ENCODE measurements at regions not wholly inside any gene's neighbourhood (a gene's known extent, or its start where the extent isn't known, plus 50 kb on each side); places are given as distances from the start of the nearest gene placed in this dataset.

DNA sequence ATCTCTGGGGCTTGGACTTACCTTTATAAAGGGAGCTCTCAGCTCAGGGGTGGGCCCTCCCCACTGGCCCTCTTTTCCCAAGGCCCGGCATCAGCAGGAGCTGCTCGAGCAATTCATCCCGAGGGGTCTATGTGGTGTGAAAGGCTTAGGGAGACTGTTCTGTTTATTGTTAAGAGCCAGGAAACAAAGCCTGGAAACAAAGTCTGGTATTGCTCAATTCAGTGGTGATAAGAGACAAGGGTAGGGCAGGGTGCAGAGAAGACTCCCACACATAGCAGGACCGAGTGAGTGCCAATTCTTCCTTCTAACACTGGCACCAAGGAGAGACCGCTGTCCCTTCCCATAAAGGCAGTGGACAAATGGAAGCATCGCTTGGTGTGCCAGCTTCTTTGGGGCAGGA lies 750.7 kb downstream of the KCNJ18 start:
- TF ChIP-seq, protein P1, sequence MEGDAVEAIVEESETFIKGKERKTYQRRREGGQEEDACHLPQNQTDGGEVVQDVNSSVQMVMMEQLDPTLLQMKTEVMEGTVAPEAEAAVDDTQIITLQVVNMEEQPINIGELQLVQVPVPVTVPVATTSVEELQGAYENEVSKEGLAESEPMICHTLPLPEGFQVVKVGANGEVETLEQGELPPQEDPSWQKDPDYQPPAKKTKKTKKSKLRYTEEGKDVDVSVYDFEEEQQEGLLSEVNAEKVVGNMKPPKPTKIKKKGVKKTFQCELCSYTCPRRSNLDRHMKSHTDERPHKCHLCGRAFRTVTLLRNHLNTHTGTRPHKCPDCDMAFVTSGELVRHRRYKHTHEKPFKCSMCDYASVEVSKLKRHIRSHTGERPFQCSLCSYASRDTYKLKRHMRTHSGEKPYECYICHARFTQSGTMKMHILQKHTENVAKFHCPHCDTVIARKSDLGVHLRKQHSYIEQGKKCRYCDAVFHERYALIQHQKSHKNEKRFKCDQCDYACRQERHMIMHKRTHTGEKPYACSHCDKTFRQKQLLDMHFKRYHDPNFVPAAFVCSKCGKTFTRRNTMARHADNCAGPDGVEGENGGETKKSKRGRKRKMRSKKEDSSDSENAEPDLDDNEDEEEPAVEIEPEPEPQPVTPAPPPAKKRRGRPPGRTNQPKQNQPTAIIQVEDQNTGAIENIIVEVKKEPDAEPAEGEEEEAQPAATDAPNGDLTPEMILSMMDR (IDR thresholded peaks at IDR 0.05): no peak
- TF ChIP-seq POLR2A (IDR thresholded peaks at IDR 0.05): no peak
- H3K4me1 ChIP-seq: no peaks in the 10 kb centered on the region
- intact Hi-C loops (cut with DNase I): no loop called here
- peaks cover 0 to 21% (median 0%) of the 10 kb centered on the region in 3 donors for H3K9me3 ChIP-seq
- no peak overlapping the region for H3K4me3 ChIP-seq
- no peaks in the 10 kb centered on the region for H3K36me3 ChIP-seq
- no peak for DNase-seq
- H3K27me3 ChIP-seq: no peaks in the 10 kb centered on the region
- WGBS, 2 donors: 60 to 75% methylated on average over 1 to 3 of the region's 6 CpGs
- no peak overlapping the region for H3K27ac ChIP-seq

DNA sequence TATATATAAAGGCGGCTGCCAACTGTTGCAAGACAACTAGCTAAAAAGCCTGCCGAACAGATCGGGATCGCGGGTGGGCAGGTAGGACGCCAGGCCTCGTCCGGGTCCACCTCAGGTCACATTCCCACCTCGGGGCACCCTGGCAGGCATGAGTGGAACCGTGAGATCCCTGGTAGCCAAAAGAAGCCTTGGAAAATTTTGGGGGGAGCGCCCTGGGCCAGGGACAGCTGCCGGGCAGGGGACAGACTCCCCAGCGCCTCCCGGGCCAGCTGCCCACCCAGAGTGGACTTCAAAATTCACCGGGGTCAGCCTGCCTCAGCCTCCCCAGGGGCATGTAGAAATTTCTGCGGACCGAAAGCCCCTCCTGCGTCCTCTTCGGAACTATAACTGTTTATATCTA lies 760.9 kb downstream of the KCNJ18 start:
- no peak for DNase-seq
- TF ChIP-seq, protein P1 (IDR thresholded peaks at IDR 0.05): no peak
- TF ChIP-seq POLR2A (IDR thresholded peaks at IDR 0.05): no peak
- intact Hi-C loops (cut with DNase I): no loop called here

DNA sequence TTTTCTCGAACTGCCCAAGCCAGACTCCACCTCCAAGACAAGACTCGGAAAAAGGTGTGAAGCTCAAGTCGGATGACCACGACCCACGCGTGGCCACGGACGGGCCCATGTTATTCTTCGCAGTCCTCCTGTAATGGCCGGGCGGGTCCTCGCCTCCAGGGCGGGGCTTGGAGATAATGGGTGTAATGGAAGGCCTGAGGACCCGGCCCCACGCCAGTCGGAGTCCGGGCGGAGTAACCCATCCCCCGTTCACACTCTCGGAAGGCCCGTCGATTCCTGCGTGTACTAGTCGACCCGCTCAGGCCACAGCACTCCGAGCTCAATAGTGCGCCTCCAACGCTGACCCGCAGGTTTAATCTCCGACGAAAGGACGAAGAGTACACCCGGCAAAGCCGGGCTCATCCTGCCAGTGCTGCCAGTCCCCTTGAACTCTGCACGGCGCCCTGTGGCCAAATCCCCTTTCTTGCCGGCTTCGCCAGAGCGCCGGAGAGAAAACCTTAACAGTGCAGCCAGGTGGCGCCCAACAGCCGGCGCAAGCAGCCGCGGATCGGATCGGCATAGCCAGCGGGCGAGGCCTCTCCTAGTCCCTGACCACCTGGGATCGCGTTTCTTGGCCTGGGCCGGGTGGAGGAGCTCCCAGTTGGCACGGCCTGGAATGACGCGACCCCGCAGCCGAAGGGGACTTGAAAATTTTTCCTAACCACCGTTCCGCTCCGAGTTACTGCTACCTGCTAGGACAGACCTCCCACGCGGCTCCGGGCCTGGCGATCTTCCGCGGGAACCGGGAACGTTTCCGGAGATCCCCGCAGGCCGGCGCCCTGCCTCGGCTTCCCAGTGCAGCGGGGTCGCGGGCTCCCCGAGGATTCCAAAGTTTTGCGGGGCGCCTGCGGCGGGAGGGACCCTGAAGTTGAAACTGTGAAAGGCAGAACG lies 762.0 kb downstream of the KCNJ18 start:
- Histone ChIP-seq H3K4me3 (no peak overlapping the region), H3K36me3 (no peaks in the 10 kb centered on the region), H3K27ac (no peak overlapping the region), H3K9me3 (peaks cover 0 to 20% (median 8%) of the 10 kb centered on the region in 3 donors), H3K27me3 (no peaks in the 10 kb centered on the region), H3K4me1 (no peaks in the 10 kb centered on the region)
- no peak for TF ChIP-seq POLR2A (IDR thresholded peaks at IDR 0.05)
- TF ChIP-seq, protein P1 (IDR thresholded peaks at IDR 0.05): no peak
- DNase-seq: no peak
- intact Hi-C loops (cut with DNase I): no loop called here
- 80 to 86% methylated on average over 21 to 44 of the region's 82 CpGs for WGBS, 2 donors

More for the DNA sequence above, 760.9 kb downstream of the KCNJ18 start:
- H3K36me3 ChIP-seq: no peaks in the 10 kb centered on the region
- 87 to 89% methylated on average over 17 to 19 of the region's 19 CpGs for WGBS, 2 donors
- peaks cover 0 to 15% (median 6%) of the 10 kb centered on the region in 3 donors for H3K9me3 ChIP-seq
- H3K27ac ChIP-seq: no peak overlapping the region
- no peaks in the 10 kb centered on the region for H3K27me3 ChIP-seq
- no peaks in the 10 kb centered on the region for H3K4me1 ChIP-seq
- no peak overlapping the region for H3K4me3 ChIP-seq

DNA sequence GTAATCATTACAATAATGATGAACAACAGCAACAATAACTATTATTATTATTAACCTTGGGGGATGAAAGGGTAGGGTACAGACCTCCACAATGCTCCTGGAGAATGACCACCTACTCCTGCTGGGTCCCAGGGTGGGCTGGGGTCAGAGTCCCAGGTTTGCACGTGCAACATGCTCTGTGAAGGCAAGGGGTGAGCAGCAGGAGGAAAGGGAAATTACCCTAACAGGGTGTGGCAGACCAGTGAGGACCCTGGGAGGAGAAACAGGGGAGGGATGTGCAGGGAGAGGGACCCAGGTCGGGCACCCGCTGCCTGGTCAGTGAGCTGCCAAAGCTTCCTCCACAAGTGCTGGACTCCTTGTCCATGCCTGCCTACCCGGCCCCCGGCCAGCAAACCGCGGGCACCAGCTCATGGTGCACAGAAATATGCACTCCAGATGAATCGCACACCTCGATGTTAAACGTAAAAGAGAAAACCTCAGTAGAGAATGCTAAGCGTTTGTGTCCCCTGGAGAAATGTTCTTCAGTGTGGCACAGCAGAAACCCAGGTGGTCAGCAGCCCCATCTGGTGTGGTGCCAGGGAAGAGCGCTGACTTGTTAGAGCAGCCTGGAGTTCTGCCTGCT lies 767.1 kb downstream of the KCNJ18 start:
- Histone ChIP-seq H3K27ac (no peak overlapping the region), H3K4me3 (no peak overlapping the region), H3K9me3 (peaks cover 0 to 24% (median 9%) of the 10 kb centered on the region in 3 donors), H3K36me3 (no peaks in the 10 kb centered on the region), H3K4me1 (no peaks in the 10 kb centered on the region), H3K27me3 (no peaks in the 10 kb centered on the region)
- 80 to 82% methylated on average over 5 to 9 of the region's 12 CpGs for WGBS, 2 donors
- TF ChIP-seq, protein P1 (IDR thresholded peaks at IDR 0.05): no peak
- TF ChIP-seq POLR2A (IDR thresholded peaks at IDR 0.05): no peak
- no peak for DNase-seq
- intact Hi-C loops (cut with DNase I): loop anchor here (5.0 kb wide), 1 partner anchor 128 kb away; no protein-coding TSS in a partner anchor

DNA sequence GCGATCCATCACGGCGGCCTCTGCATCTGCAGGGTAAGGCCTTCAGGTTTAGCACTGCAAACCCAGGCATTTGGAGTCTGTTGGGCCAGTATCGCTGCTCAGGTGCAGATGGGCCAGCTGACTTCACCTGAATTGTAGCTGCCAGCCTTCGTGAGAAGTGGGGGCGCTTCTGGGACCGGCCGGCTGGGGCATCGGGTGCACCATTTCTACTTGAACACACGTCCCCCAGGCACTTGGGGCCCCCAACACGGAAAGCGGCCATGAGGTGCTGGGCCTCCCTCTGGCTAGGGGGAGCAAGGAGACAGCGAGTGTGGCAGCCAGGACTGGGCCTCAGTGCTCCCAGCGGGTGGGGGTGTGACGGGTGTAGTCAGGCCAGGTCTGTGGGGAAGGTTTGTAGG lies 767.6 kb downstream of the KCNJ18 start:
- WGBS, 2 donors: 80% methylated on average over 4 of the region's 15 CpGs; no CpG with 5 or more reads in 1 of the 2 donors
- TF ChIP-seq, protein P1 (IDR thresholded peaks at IDR 0.05): no peak
- no peak for TF ChIP-seq POLR2A (IDR thresholded peaks at IDR 0.05)
- no peak for DNase-seq
- H3K27me3 ChIP-seq: no peaks in the 10 kb centered on the region
- H3K9me3 ChIP-seq: peaks cover 0 to 19% (median 5%) of the 10 kb centered on the region in 3 donors
- no peaks in the 10 kb centered on the region for H3K4me1 ChIP-seq
- no peak overlapping the region for H3K27ac ChIP-seq
- intact Hi-C loops (cut with DNase I): loop anchor here (5.0 kb wide), 1 partner anchor 127 kb away; no protein-coding TSS in a partner anchor
- no peaks in the 10 kb centered on the region for H3K36me3 ChIP-seq
- no peak overlapping the region for H3K4me3 ChIP-seq

Measured in esophagus squamous epithelium (tissue), 5 donors.